ENCODE measurements at regions not wholly inside any gene's neighbourhood (a gene's known extent, or its start where the extent isn't known, plus 50 kb on each side); places are given as distances from the start of the nearest gene placed in this dataset.

DNA sequence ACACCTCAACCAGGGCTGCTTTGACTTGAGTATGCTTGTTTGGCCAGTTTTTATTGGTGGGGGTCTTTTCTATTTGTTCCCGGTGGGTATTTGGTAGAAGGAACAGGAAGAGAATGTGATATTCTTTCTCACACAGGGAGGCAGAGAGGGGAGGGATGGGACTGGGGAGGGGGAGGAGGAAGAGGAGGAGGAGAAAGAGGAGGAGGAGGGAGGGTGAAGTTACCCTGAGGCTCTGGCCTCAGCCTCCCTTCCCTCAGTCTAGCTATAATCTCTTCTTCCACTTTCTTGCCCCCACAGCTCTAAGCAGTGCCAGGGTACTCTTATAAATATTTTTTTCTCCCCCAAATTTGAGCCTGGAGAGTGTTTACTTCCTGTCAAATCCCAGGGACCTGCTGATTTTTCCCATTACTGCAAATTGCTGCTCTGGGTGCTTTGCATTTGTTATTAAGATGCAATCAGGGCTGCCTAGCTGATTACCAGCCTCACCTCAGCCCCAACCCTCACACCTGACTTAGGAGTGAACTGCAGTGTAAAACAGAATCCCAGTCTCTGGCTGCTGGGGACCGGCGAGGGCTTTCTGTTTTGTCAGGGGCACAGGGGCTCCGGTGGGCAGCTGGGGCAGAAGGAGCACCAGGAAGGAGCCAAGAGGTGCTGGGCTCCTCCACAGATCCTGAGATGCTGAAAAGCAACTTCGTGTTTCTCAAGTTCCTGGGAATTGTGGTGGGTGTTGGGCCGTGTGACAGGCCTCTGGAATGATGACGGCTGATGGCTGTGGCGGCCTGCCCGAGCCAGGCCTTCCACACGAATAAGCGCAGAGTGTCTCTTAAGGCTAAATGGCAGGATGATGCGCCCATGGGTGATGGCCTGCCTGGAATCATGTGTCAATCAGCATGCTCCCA, 141.4 kb downstream of the CD83 start:
- no peak for DNase-seq

GRCh38 chr6:14259594-14260152, 142.1 kb downstream of the CD83 start:
- no peak for DNase-seq

- no peak for DNase-seq
These were observed 143.3 kb downstream of the CD83 start for GRCh38 chr6:14260839-14261238.

DNA sequence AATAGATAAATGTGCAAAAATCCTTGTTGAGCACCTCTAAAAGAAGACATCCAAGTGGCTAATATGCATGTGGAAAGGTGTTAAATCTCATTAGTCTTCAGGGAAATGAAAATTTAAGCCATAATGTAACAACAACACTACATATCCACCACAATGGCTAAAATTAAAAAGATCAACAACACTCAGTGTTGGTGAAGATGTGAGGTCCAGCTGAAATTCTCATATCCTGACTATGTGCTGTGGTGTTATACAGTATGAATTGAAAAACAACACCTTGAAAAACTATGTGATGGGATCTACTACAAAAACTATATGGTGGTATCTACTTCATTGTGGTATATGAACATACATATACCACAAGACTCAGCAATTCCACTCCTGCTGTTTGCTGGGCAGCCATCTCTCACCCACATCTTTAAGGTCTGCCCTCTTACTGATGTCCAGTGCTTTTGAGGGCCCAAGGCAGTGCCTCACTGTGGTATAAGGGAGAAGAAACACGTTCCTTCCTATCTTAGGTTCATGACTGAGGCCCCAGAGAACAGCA, 146.4 kb downstream of the CD83 start:
- DNase-seq, result no peak

DNA sequence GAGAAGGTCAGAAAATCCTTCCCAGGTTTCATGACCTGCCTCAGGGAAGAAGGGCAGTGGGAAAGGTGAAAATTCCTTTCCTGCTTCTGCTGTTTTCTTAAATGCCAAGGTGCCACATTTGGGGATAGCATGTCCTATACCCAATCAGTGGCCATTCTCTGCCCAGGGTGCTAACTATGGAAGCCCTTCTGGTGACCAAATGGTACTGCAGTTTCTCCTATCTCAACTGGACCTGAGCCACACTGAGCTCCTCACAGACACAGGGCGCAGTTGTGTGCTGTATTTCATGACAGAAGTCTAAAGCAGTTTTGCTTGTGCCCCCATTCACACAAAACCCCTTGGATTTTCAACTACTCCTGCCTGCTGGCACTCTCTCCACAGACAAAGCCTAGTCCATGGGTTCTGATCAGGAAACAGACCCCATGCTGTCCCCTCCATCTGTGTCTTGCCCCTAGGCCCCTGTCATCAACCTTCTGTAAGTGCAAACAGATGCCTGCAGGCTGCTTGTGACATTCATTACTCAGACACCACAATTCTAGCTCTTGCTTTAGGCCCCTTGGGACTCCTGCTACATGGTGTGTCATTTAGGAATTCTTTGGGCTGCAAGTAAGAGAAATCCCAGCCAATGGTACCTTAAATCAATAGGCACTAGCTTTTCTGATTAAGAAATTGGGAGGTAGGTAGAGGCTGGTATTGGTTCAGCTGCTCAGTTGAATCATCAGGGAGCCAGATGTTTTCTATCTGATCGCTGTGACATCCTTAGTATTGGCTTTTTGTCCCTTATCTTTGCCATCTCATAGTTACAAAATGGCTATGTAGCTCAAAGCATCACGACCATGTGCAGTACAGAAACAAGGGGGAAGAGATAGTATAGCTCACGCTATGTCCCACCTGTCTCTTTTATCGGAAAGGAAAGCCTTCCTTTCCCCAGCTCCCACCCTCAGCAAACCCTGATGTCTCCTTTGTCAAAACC, 147.8 kb downstream of the CD83 start:
- DNase-seq, result no peak

- DNase-seq, result no peak
These were observed 148.7 kb downstream of the CD83 start for GRCh38 chr6:14266266-14266665.

GRCh38 chr6:14267885-14268660, 150.5 kb downstream of the CD83 start:
- DNase-seq, result no peak

DNA sequence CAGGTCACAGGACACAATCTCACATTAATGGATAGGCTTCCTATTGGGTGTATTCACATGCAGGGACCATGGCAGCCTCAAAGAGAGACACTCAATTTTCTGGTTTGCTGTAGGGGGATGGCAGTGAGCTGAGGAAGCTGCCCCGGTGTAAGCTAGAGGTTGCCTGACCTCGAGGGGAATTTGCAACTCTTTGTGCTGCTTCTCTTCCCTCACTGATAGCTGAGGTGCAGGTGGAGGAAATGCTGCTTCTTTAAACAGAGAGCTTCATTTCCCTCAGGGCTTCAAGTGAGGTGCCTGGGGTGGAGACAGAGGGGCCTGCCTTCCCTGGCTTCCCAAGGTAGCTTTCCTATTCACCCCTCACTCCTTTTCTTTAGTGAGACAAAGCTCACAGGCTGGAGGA, 151.9 kb downstream of the CD83 start:
- DNase-seq, result no peak

- no peak for DNase-seq
These were observed 152.7 kb downstream of the CD83 start for GRCh38 chr6:14270142-14270893.

DNA sequence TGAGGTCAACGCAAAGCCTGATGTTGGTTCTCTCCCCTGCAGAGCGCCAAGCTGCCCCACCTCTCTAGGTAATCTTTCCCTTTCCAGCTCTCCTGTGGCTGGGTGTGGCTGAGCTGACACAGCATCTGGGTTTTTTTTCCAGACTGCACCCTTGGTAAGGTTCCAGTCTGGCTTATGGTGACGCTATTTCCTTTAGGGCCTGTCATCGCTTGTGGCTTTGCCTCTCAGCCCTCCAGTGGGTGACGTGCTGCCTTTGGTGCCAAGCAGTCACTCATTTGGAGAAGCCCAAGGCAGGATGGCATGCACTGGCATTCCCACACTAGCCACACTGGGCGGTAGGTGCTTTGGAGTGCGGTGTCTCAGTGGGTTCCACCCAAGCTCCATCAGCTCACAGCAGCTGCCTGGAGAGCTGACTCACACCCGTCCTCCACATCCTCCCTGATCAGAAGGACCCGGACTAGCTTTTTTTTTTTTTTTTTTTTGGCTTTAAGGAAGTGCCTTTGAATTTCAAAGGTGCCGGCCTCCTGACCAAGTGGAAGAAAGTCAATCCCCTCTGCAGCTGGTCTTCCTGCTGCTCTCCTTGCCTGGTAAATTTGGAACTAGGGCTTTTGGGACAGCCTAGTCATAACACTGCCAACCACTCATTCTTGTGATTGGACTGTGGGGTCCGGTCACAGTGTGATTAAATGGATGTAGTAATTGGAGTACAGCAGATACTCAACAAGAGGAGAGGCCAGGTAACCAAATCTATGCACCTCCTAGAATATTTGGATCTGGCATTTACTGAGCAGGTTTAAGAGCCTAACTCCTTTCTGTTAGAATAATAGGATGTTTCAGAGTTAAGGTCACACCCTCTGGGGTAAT, 153.6 kb downstream of the CD83 start:
- no peak for DNase-seq

DNA sequence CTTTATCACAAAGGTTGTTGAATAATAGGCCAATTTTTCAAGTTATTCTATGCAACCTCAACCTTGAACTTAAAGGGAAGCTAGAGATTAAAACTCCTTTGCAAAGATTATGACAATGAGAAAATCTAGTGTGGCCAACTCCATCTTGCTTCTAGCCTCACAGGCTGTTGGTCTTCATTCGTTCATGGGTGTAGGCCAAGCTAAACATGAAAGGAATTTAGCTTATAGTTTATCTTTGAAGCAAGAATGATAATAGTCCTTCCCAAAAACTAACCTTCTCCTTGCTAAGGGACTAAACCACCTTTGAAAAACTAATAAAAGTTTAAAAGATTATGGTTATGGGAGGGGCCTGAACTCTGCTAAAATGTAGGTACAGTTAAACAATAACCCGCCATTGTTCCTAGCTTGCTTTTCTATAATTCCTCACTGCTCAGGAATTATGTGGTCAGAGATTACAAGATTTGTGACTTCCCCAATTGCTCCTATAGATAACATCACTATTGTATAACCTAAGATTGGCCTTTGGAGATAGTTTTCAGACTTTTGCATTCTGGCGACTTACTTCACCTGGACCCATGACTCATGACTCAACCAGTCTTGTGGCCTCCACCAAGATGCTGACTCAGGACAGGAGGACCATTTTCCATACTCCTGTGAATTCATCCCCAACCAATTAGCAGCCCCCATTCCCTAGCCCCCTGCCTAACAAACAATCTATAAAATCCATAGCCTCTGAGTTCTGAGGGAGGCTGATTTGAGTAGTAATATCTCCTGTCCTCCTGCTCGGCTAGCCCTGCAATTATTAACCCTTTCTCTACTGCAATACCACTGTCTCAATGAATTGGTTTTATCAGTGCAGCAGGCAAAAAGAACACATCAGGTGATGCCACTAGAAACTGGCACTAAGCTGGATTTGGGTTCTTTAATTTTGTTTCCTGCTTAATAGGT, 154.5 kb downstream of the CD83 start:
- DNase-seq, result no peak

GRCh38 chr6:14272737-14273085, 155.1 kb downstream of the CD83 start:
- no peak for DNase-seq

GRCh38 chr6:14273191-14273590, 155.6 kb downstream of the CD83 start:
- DNase-seq, result no peak

DNA sequence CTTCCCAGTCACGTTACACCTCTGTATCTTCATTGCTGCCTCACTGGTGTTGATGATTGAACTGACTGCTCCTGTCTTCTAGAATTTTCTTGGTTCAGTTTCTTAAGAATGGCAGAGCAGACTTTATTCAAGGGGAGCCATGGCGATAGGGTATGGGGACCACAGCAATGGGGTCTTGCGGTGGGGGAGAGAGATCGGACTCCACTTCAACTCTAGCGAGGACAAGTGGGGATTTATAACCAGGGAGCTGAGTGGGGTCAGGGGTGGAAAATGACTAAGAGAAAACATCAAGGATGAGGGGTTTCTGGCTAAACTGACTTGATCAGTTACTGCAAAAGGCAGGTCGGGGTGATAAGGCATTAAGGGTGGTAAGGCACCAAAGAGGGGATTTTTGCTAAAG, 156.4 kb downstream of the CD83 start:
- no peak for DNase-seq

DNA sequence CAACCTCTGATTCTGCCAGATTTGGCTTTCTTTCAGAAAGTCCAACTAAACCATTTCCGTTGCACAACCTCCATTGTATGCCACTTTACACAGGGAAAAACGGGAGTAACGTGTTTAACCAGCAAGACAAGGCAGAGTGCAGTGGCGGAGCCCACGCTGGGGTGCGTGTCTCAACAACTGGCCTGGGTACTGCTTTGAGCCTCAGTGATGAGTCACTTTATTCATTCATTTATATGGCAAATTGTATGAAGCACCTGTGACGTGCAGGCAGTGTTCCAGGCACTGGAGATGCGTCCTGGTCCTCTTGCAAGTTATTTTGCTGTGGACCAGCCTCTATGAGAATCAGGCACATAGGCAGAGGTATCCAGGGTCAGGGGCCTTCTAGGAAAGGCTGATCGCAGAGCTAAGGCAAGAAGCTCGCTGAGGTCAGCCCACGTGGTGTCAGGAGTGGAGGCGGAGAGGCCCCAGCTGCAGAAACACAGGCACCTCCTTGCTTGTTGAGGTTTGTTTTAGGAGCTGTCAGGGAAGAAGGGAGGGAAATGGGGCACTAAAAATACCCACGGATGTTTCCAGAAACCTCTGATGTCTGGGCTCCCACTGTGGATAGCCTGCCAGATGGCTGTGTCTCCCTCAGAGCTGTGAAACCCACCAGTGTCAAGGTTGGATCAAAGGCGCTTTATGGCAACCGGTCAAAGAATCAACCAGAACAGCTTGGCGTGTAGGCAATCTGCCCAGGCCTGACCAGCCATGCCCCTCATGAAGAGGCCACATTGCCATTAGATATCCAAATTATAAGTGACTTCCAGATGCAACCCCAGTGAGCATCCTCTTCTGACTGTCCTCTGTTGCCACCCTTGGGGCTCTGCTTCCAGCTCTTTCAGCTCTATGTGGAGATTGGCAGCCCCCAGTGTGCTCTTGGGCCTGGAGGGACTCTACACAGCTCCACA, 157.2 kb downstream of the CD83 start:
- DNase-seq, result no peak

DNA sequence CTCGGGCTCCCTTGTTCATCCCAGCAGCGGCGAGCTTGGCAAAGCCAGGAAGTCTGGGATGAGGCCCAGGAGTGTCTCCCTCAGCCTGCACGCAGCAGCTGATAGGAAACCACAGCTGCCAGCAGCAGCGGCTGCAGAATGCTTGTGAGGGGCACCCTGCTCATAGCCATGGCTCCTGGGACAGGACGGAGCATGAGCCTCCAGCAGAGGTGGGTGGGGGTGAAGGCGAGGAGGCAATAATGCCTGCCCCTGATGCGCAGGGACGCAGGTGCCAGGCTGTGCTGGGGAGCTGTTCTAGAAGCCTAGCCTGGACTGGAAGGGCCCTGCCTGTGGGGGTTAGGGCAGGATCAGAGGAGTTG, 157.9 kb downstream of the CD83 start:
- DNase-seq, result no peak

GRCh38 chr6:14276071-14276470, 158.5 kb downstream of the CD83 start:
- no peak for DNase-seq

DNA sequence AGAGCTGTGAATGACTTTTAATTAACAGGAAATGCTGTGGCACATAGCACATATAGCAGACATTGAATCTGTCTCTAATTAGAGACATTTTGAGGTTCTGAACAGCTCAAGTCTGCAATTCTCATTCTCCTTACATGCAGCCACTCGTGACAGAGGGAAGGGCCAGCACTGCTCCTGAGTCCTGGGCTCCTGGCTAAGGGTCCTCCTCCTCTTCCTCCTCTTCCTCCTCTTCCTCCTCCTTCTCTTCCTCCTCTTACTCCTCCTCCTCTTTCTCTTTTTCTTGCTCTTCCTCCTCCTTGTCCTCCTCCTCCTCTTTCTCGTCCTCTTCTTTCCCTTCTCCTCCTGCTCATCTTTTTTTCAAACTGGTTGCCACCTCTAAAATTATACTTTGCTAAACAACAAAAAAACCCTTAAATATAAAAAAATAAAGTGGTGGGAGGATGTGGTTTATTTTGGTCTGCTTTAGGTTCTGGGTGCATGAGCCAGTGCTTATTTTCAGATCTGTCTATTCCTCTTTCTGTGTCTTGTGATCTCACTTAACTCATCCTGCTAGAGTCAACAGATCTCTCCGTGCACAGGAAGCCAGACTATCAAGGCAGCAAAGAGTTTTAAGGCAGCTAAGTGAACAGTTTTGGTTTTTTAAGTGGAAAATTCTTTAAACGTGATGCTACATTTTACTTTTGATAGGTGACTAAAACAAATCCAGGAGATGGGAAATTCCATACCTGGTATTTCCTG, 159.3 kb downstream of the CD83 start:
- no peak for DNase-seq
